Smooth muscle cell (in vitro differentiated cells): ENCODE measurements at regions not wholly inside any gene's neighbourhood (a gene's known extent, or its start where the extent isn't known, plus 50 kb on each side); places are given as distances from the start of the nearest gene placed in this dataset.
"Not testable (repeated sequence)": the region's sequence is repeated elsewhere in the genome, so short reads cannot be mapped to it uniquely, and the experiment has no call there.

Experiments
- DNase-seq: peaks from one replicate; lab custom pipeline; 2025; ENCODE audit not compliant: unreplicated experiment; lab: John Stamatoyannopoulos, UW
- H2AFZ ChIP-seq: fragments of 200-600 bp; sonication (generic); 2 replicates; pipeline ENCODE4 v1.6.0; 2016; ENCODE audit warnings: antibody characterized with exemption, low read depth, mild to moderate bottlenecking
- H3F3A ChIP-seq: fragments of 200-600 bp; sonication (generic); 2 replicates; pipeline ENCODE4 v1.6.0; 2017; ENCODE audit warnings: antibody characterized with exemption, low read depth
- H3K27ac ChIP-seq: fragments of 200-600 bp; sonication (generic); 2 replicates; pipeline ENCODE4 v1.5.1; 2016; ENCODE audit warnings: low read depth, mild to moderate bottlenecking
- H3K27me3 ChIP-seq: fragments of 200-600 bp; sonication (generic); 2 replicates; pipeline ENCODE4 v1.6.1; 2016; ENCODE audit warnings: low read depth, mild to moderate bottlenecking
- H3K36me3 ChIP-seq: fragments of 200-600 bp; sonication (generic); 2 replicates; pipeline ENCODE4 v1.5.1; 2016; ENCODE audit warnings: low read depth
- H3K4me1 ChIP-seq: fragments of 200-600 bp; sonication (generic); 2 replicates; pipeline ENCODE4 v1.5.1; 2016; ENCODE audit warnings: low read depth
- H3K4me2 ChIP-seq: fragments of 200-600 bp; sonication (generic); 2 replicates; pipeline ENCODE4 v1.6.0; 2016; ENCODE audit warnings: mild to moderate bottlenecking
- H3K4me3 ChIP-seq: fragments of 200-600 bp; sonication (generic); 2 replicates; pipeline ENCODE4 v1.5.1; 2016; ENCODE audit warnings: mild to moderate bottlenecking
- H3K79me2 ChIP-seq: fragments of 200-600 bp; sonication (generic); 2 replicates; pipeline ENCODE4 v1.6.0; 2016; ENCODE audit warnings: low read depth, mild to moderate bottlenecking
- H3K9ac ChIP-seq: fragments of 200-600 bp; sonication (generic); 2 replicates; pipeline ENCODE4 v1.6.0; 2016; ENCODE audit warnings: low read depth
- H3K9me3 ChIP-seq: fragments of 200-600 bp; sonication (generic); replicated peaks from 2 replicates; pipeline ENCODE4 v1.5.1; 2016; ENCODE audit warnings: low read depth
- H4K20me1 ChIP-seq: fragments of 200-600 bp; sonication (generic); 2 replicates; pipeline ENCODE4 v1.6.0; 2016; ENCODE audit warnings: low read depth
- WGBS: methylation state at CpG from one replicate; pipeline ENCODE4 v1.1.7; 2016; ENCODE audit warnings: low lambda C conversion rate; 5-methylcytosine and 5-hydroxymethylcytosine counted together
- TF ChIP-seq, protein P1 (sequence below): fragments of 200-600 bp; sonication (generic); IDR thresholded peaks from 2 replicates; pipeline ENCODE4 v1.5.1; 2017; ENCODE audit warnings: borderline replicate concordance, mild to moderate bottlenecking, antibody characterized with exemption; ENCODE audit not compliant: insufficient read depth, poor library complexity, severe bottlenecking

GRCh38 chr12:3428631-3429030, 62.4 kb upstream of the PRMT8 start:
- H3K79me2 ChIP-seq = no peaks in the 10 kb centered on the region
- H3K4me3 ChIP-seq = no peak overlapping the region
- WGBS = 100% methylated on average over 2 of the region's 2 CpGs
- no peak overlapping the region for H2AFZ ChIP-seq
- peaks cover 4% of the 10 kb centered on the region for H3K27me3 ChIP-seq
- H3K9me3 ChIP-seq = no peaks in the 10 kb centered on the region
- no peaks in the 10 kb centered on the region for H4K20me1 ChIP-seq
- peaks cover 14% of the 10 kb centered on the region for H3K4me1 ChIP-seq
- H3K4me2 ChIP-seq = no peak overlapping the region
- no peak overlapping the region for H3K9ac ChIP-seq
- DNase-seq = no peak
- no peak overlapping the region for H3K27ac ChIP-seq
- no peaks in the 10 kb centered on the region for H3K36me3 ChIP-seq
- no peaks in the 10 kb centered on the region for H3F3A ChIP-seq
- TF ChIP-seq, protein P1, sequence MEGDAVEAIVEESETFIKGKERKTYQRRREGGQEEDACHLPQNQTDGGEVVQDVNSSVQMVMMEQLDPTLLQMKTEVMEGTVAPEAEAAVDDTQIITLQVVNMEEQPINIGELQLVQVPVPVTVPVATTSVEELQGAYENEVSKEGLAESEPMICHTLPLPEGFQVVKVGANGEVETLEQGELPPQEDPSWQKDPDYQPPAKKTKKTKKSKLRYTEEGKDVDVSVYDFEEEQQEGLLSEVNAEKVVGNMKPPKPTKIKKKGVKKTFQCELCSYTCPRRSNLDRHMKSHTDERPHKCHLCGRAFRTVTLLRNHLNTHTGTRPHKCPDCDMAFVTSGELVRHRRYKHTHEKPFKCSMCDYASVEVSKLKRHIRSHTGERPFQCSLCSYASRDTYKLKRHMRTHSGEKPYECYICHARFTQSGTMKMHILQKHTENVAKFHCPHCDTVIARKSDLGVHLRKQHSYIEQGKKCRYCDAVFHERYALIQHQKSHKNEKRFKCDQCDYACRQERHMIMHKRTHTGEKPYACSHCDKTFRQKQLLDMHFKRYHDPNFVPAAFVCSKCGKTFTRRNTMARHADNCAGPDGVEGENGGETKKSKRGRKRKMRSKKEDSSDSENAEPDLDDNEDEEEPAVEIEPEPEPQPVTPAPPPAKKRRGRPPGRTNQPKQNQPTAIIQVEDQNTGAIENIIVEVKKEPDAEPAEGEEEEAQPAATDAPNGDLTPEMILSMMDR = no peak

DNA sequence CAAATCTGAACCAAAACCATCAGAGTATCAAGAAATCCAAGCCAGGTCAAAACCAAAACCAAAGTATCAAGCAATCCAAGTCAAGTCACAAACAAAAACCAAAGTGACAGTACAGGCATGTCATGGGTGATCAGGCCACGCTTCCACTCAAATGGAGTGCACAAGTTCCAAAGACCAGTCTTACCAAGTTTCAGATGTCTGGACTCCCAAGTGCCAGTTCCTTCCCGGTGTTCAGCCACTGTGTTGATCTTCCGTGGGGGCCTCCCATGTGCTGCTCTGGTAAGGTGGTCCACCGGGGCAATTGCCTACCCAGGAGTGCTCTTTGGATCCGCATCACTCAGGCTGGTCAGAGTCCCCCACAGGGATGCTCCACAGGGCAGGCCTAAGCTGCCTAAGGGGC, 61.5 kb upstream of the PRMT8 start:
- H4K20me1 ChIP-seq, H3K27ac ChIP-seq, H3K9me3 ChIP-seq, H3K79me2 ChIP-seq, H3F3A ChIP-seq, H2AFZ ChIP-seq, DNase-seq, H3K4me2 ChIP-seq, H3K9ac ChIP-seq, H3K36me3 ChIP-seq, H3K27me3 ChIP-seq, H3K4me3 ChIP-seq: not testable (repeated sequence)
- WGBS = 94% methylated on average over 5 of the region's 5 CpGs
- H3K4me1 ChIP-seq = peaks cover 14% of the 10 kb centered on the region

- WGBS = 92% methylated on average over 4 of the region's 4 CpGs
- H3K27ac ChIP-seq = no peak overlapping the region
- no peak for DNase-seq
- H3K27me3 ChIP-seq = peaks cover 7% of the 10 kb centered on the region
- H3K4me3 ChIP-seq = no peak overlapping the region
- no peaks in the 10 kb centered on the region for H3K36me3 ChIP-seq
- no peaks in the 10 kb centered on the region for H3F3A ChIP-seq
- H4K20me1 ChIP-seq = no peaks in the 10 kb centered on the region
- H3K9ac ChIP-seq = no peak overlapping the region
- no peak overlapping the region for H3K4me2 ChIP-seq
- H3K4me1 ChIP-seq = peaks cover 14% of the 10 kb centered on the region
- TF ChIP-seq, protein P1 = no peak
- H3K9me3 ChIP-seq = no peaks in the 10 kb centered on the region
- H3K79me2 ChIP-seq = no peaks in the 10 kb centered on the region
- H2AFZ ChIP-seq = no peak overlapping the region
These were observed 59.3 kb upstream of the PRMT8 start for GRCh38 chr12:3431686-3432085.

- TF ChIP-seq, protein P1 = no peak
- Histone ChIP-seq H3K4me2 (no peak overlapping the region), H3K9ac (no peak overlapping the region), H4K20me1 (no peaks in the 10 kb centered on the region), H3K4me3 (no peak overlapping the region), H2AFZ (no peak overlapping the region), H3K9me3 (no peaks in the 10 kb centered on the region), H3K36me3 (no peaks in the 10 kb centered on the region), H3K27ac (no peak overlapping the region), H3K27me3 (peaks cover 7% of the 10 kb centered on the region), H3F3A (no peaks in the 10 kb centered on the region), H3K4me1 (peaks cover 14% of the 10 kb centered on the region), H3K79me2 (no peaks in the 10 kb centered on the region)
- 63% methylated on average over 7 of the region's 7 CpGs for WGBS
- DNase-seq = no peak
These were observed 58.7 kb upstream of the PRMT8 start for GRCh38 chr12:3432176-3432742.
